H1 (cell line): ENCODE measurements at regions not wholly inside any gene's neighbourhood (a gene's known extent, or its start where the extent isn't known, plus 50 kb on each side); places are given as distances from the start of the nearest gene placed in this dataset.

ENCODE experiments used
- CTCF ChIA-PET: fragments of 300-600 bp; sonication (Branson Sonifier 250); formaldehyde crosslinking; loops from one replicate; lab custom pipeline; 2021; ENCODE audit not compliant: partially characterized antibody; lab: Charles Lee
- POLR2A ChIA-PET: fragments of 300-600 bp; sonication (Branson Sonifier 250); formaldehyde crosslinking; loops from one replicate; lab custom pipeline; 2021; ENCODE audit warnings: inconsistent platforms; ENCODE audit not compliant: partially characterized antibody; lab: Charles Lee
- DNase-seq, 2 experiments: peaks; one replicate each; pipeline versions ENCODE4 v3.0.0 to v3.0.0-alpha.2; 2010 to 2022; ENCODE audit warnings: low spot score in 2 of 2, low read depth in 1 of 2, mixed read lengths in 1 of 2
- FAIRE-seq: peaks from 2 replicates; lab custom pipeline; 2011; peaks lifted over from hg19 to GRCh38; lab: Jason Lieb, UNC
- H2AFZ ChIP-seq: 2 replicates; pipeline ENCODE4 v1.8.1; 2012; ENCODE audit warnings: low read length, inconsistent platforms
- H2AK5ac ChIP-seq: 2 replicates; pipeline ENCODE4 v1.6.1; 2013; ENCODE audit warnings: low read depth, low read length
- H2BK120ac ChIP-seq: replicated peaks from 2 replicates; pipeline ENCODE3; 2013; ENCODE audit warnings: low read depth, low read length, inconsistent platforms
- H2BK12ac ChIP-seq: 2 replicates; pipeline ENCODE4 v1.6.1; 2013; ENCODE audit warnings: low read depth, low read length
- H2BK15ac ChIP-seq: 2 replicates; pipeline ENCODE4 v1.6.1; 2013; ENCODE audit warnings: low read length
- H2BK20ac ChIP-seq: 2 replicates; pipeline ENCODE4 v1.6.1; 2013; ENCODE audit warnings: low read length
- H2BK5ac ChIP-seq: 2 replicates; pipeline ENCODE4 v1.6.1; 2013; ENCODE audit warnings: low read depth, low read length
- H3K14ac ChIP-seq: 2 replicates; pipeline ENCODE4 v1.6.1; 2013; ENCODE audit warnings: inconsistent platforms; ENCODE audit not compliant: insufficient read length
- H3K18ac ChIP-seq: 2 replicates; pipeline ENCODE4 v1.6.1; 2013; ENCODE audit warnings: low read length; ENCODE audit errors: extremely low read depth
- H3K23ac ChIP-seq: 2 replicates; pipeline ENCODE4 v1.6.1; 2013; ENCODE audit warnings: inconsistent platforms; ENCODE audit not compliant: insufficient read length
- H3K23me2 ChIP-seq: 2 replicates; pipeline ENCODE4 v1.6.1; 2013; ENCODE audit warnings: low read depth, low read length
- H3K27ac ChIP-seq: 2 replicates; pipeline ENCODE4 v1.6.1; 2011; ENCODE audit warnings: low read depth, low read length, inconsistent platforms
- H3K27me3 ChIP-seq, 4 experiments: replicated peaks in 1 of 4; 1 replicate in 1 of 4; 2 replicates in 3 of 4; pipeline versions ENCODE4 v1.6.1 to v1.8.1; 2011 to 2013; ENCODE audit warnings: low read length in 3 of 4, mild to moderate bottlenecking in 3 of 4, inconsistent platforms in 2 of 4, mixed read lengths in 2 of 4, moderate library complexity in 1 of 4; ENCODE audit not compliant: control insufficient read depth in 3 of 4, insufficient read depth in 3 of 4; ENCODE audit errors: extremely low read depth in 1 of 4
- H3K36me3 ChIP-seq, 4 experiments: 2 replicates each; pipeline versions ENCODE4 v1.6.1 to v1.8.1; 2011 to 2013; ENCODE audit warnings: mild to moderate bottlenecking in 4 of 4, low read length in 3 of 4, moderate library complexity in 2 of 4, control low read depth in 1 of 4, inconsistent platforms in 1 of 4; ENCODE audit not compliant: insufficient read depth in 4 of 4, control insufficient read depth in 2 of 4
- H3K4ac ChIP-seq: replicated peaks from 2 replicates; pipeline ENCODE3; 2013; ENCODE audit warnings: low read length, low read depth, mixed read lengths, inconsistent platforms; ENCODE audit not compliant: insufficient read length
- H3K4me1 ChIP-seq, 4 experiments: replicated peaks in 1 of 4; 1 replicate in 1 of 4; 2 replicates in 3 of 4; pipeline versions ENCODE4 v1.6.1 to v1.8.1; 2011 to 2013; ENCODE audit warnings: low read length in 3 of 4, inconsistent platforms in 2 of 4, mixed read lengths in 1 of 4; ENCODE audit not compliant: insufficient read depth in 4 of 4, control insufficient read depth in 3 of 4
- H3K4me2 ChIP-seq, 2 experiments: 2 replicates each; pipeline versions ENCODE4 v1.6.1 to v1.8.1; 2011 to 2013; ENCODE audit warnings: low read depth in 2 of 2, low read length in 2 of 2, control low read depth in 1 of 2, inconsistent platforms in 1 of 2, mild to moderate bottlenecking in 1 of 2; ENCODE audit not compliant: insufficient read depth in 1 of 2
- H3K4me3 ChIP-seq, 4 experiments: fragments of 200-600, 300-600 bp in 1 of 4; sonication (generic), shearing (Covaris generic), sonication (Bioruptor Twin) in 1 of 4; 2 replicates each; pipeline versions ENCODE4 v1.5.1 to v1.8.1; 2011 to 2016; ENCODE audit warnings: low read length in 4 of 4, low read depth in 3 of 4, control low read depth in 2 of 4, inconsistent platforms in 2 of 4, mild to moderate bottlenecking in 2 of 4, mixed read lengths in 1 of 4, moderate library complexity in 1 of 4; ENCODE audit not compliant: insufficient read depth in 2 of 4; ENCODE audit errors: extremely low read depth in 1 of 4
- H3K56ac ChIP-seq: replicated peaks from 2 replicates; pipeline ENCODE3; 2013; ENCODE audit warnings: low read depth, mild to moderate bottlenecking, mixed read lengths, low read length, inconsistent platforms; ENCODE audit not compliant: insufficient read length
- H3K79me1 ChIP-seq: 2 replicates; pipeline ENCODE4 v1.6.1; 2013; ENCODE audit warnings: low read depth, low read length, control low read depth
- H3K79me2 ChIP-seq, 2 experiments: 2 replicates each; pipeline versions ENCODE4 v1.6.1 to v1.8.1; 2012 to 2013; ENCODE audit warnings: low read length in 2 of 2, mild to moderate bottlenecking in 2 of 2, inconsistent platforms in 1 of 2; ENCODE audit not compliant: insufficient read depth in 2 of 2, control insufficient read depth in 1 of 2
- H3K9ac ChIP-seq, 4 experiments: replicated peaks in 1 of 4; 1 replicate in 1 of 4; 2 replicates in 3 of 4; pipeline versions ENCODE4 v1.6.1 to v1.8.1; 2011 to 2013; ENCODE audit warnings: low read depth in 3 of 4, low read length in 3 of 4, control low read depth in 2 of 4, mild to moderate bottlenecking in 2 of 4, moderate library complexity in 2 of 4, inconsistent platforms in 1 of 4; ENCODE audit errors: extremely low read depth in 1 of 4
- H3K9me3 ChIP-seq, 2 experiments: 2 replicates each; pipeline versions ENCODE4 v1.6.1 to v1.8.1; 2012 to 2013; ENCODE audit warnings: mild to moderate bottlenecking in 2 of 2, moderate library complexity in 2 of 2, control low read depth in 1 of 2, inconsistent platforms in 1 of 2, low read depth in 1 of 2, low read length in 1 of 2, mixed read lengths in 1 of 2; ENCODE audit not compliant: insufficient read depth in 2 of 2
- H4K20me1 ChIP-seq, 2 experiments: replicated peaks in 1 of 2; 2 replicates each; pipeline versions ENCODE3 to v1.8.1; 2011 to 2013; ENCODE audit warnings: inconsistent platforms in 2 of 2, low read length in 2 of 2, mild to moderate bottlenecking in 1 of 2; ENCODE audit not compliant: insufficient read depth in 2 of 2, control insufficient read depth in 1 of 2
- H4K5ac ChIP-seq: 2 replicates; pipeline ENCODE4 v1.6.1; 2013; ENCODE audit warnings: low read length, low read depth, mixed read lengths, inconsistent platforms; ENCODE audit not compliant: insufficient read length
- H4K8ac ChIP-seq: 2 replicates; pipeline ENCODE4 v1.8.0; 2013; ENCODE audit warnings: mild to moderate bottlenecking, moderate library complexity, low read length, inconsistent platforms; ENCODE audit not compliant: insufficient read depth; ENCODE audit errors: extremely low read depth
- H4K91ac ChIP-seq: replicated peaks from 2 replicates; pipeline ENCODE3; 2013; ENCODE audit warnings: low read length, mixed read lengths, inconsistent platforms; ENCODE audit not compliant: insufficient read length
- ASH2L ChIP-seq: fragments of 200-600, 300-600 bp; sonication (generic); IDR thresholded peaks from one replicate; pipeline ENCODE4 v1.7.1; 2017; ENCODE audit warnings: low read length
- HDAC6 ChIP-seq: IDR thresholded peaks from one replicate; pipeline ENCODE4 v1.7.1; 2012; ENCODE audit warnings: low read depth, mild to moderate bottlenecking, inconsistent platforms, low read length, moderate library complexity
- SIRT6 ChIP-seq: IDR thresholded peaks from one replicate; pipeline ENCODE4 v1.7.1; 2012; ENCODE audit warnings: low read length, inconsistent platforms
- WGBS, 2 experiments: shearing (Covaris generic) in 1 of 2; methylation state at CpG; one replicate each; pipeline versions ENCODE4 v1.1.6 to v1.1.7; 2013 to 2015; ENCODE audit warnings: low lambda C conversion rate in 2 of 2, mixed read lengths in 2 of 2, inconsistent platforms in 1 of 2, low coverage in 1 of 2, missing lambda C conversion rate in 1 of 2; ENCODE audit not compliant: insufficient replicate concordance in 2 of 2, insufficient coverage in 1 of 2, insufficient read length in 1 of 2; ENCODE audit errors: extremely low coverage in 1 of 2, missing lambda C conversion rate in 1 of 2; 5-methylcytosine and 5-hydroxymethylcytosine counted together
- TF ChIP-seq, protein P1 (sequence below): IDR thresholded peaks from 2 replicates; pipeline ENCODE4 v1.6.1; 2012; ENCODE audit warnings: inconsistent platforms

DNA sequence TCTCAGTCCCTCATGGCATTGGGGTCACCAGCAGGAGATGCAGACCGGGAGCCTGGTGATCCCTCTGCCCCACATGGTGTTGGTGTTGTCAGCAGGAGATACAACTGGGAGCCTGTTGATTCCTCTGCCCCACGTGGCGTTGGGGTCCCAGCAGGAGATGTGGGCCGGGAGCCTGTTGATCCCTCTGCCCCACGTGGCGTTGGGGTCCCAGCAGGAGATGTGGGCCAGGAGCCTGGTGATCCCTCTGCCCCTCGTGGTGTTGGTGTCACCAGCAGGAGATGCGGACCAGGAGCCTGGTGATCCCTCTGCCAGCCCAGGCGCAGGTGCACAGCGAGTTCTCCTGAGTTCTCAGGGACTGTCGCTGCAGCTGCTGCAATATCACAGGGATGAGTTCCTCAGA is 229.6 kb upstream of the C1orf174 start:
- Histone ChIP-seq H3K23me2 (0 out of 2 replicates have a peak, but pooled peaks cover 2% of the 10 kb centered on the region), H3K36me3 (no peaks in the 10 kb centered on the region), H2BK5ac (no peak overlapping the region), H3K4me1 (peaks cover 0 to 5% (median 2%) of the 10 kb centered on the region in 4 experiments; a peak in 2 of 7 replicates), H3K4me3 (no peak overlapping the region), H2AK5ac (no peak overlapping the region), H3K27ac (no peak overlapping the region), H3K56ac (no peak overlapping the region), H3K9ac (no peak overlapping the region), H2BK15ac (no peak overlapping the region), H4K8ac (no peak overlapping the region), H2AFZ (no peak overlapping the region), H2BK12ac (no peak overlapping the region), H3K4me2 (no peak overlapping the region), H3K79me1 (no peaks in the 10 kb centered on the region), H3K27me3 (no peaks in the 10 kb centered on the region), H3K4ac (no peak overlapping the region)
- POLR2A ChIA-PET, result no interaction called here
- 92% methylated on average over 11 of the region's 11 CpGs; no CpG with 5 or more reads in 1 of the 2 experiments for WGBS, 2 experiments
- CTCF ChIA-PET, result no interaction called here
- TF ChIP-seq HDAC6 (no peak), ASH2L (no peak), SIRT6 (no peak)
- TF ChIP-seq, protein P1, sequence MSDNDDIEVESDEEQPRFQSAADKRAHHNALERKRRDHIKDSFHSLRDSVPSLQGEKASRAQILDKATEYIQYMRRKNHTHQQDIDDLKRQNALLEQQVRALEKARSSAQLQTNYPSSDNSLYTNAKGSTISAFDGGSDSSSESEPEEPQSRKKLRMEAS, result no peak
- TF ChIP-seq, all 59 proteins: peak for 0
- no peak overlapping the region for H3K18ac ChIP-seq
- DNase-seq (no peak), FAIRE-seq (no peak)
- no peak overlapping the region for H3K23ac ChIP-seq
- no peak overlapping the region for H3K14ac ChIP-seq
- no peaks in the 10 kb centered on the region for H3K9me3 ChIP-seq
- no peak overlapping the region for H2BK120ac ChIP-seq
- no peaks in the 10 kb centered on the region for H4K20me1 ChIP-seq
- H4K5ac ChIP-seq, result no peak overlapping the region
- H2BK20ac ChIP-seq, result no peak overlapping the region
- no peaks in the 10 kb centered on the region for H3K79me2 ChIP-seq
- no peak overlapping the region for H4K91ac ChIP-seq
